K562 (cell line): ENCODE measurements at regions not wholly inside any gene's neighbourhood (a gene's known extent, or its start where the extent isn't known, plus 50 kb on each side); places are given as distances from the start of the nearest gene placed in this dataset.

Experiments used
- ATF3 ChIP-seq, 2 experiments: fragments of 450-650 bp in 1 of 2; sonication (generic) in 1 of 2; formaldehyde crosslinking in 1 of 2; IDR thresholded peaks in 1 of 2; conservative IDR thresholded peaks in 1 of 2; 2 replicates each; pipeline versions ENCODE4 v1.6.1 to v1.8.1; 2016 to 2023; ENCODE audit warnings: mild to moderate bottlenecking in 2 of 2, moderate library complexity in 2 of 2, inconsistent platforms in 1 of 2, missing genetic modification reagents in 1 of 2
- CTCF ChIP-seq, 3 experiments: IDR thresholded peaks in 2 of 3; conservative IDR thresholded peaks in 1 of 3; 2 replicates each; pipeline ENCODE4 v1.5.1; 2011 to 2012; ENCODE audit warnings: low read length in 3 of 3, mild to moderate bottlenecking in 3 of 3, control low read depth in 2 of 3, improper control_type of control experiment in 1 of 3, inconsistent platforms in 1 of 3, low read depth in 1 of 3, mixed read lengths in 1 of 3, moderate library complexity in 1 of 3; ENCODE audit not compliant: insufficient read depth in 2 of 3
- EZH2 ChIP-seq: IDR thresholded peaks from 2 replicates; pipeline ENCODE4 v1.6.1; 2012; ENCODE audit warnings: low read depth, mild to moderate bottlenecking, inconsistent platforms, low read length, borderline replicate concordance
- HMG20A ChIP-seq: fragments of 450-650 bp; formaldehyde crosslinking; conservative IDR thresholded peaks from 2 replicates; pipeline ENCODE4 v1.4.0; 2020; ENCODE audit warnings: mild to moderate bottlenecking, mixed read lengths
- MAX ChIP-seq: sonication (generic); formaldehyde crosslinking; IDR thresholded peaks from 2 replicates; pipeline ENCODE4 v1.9.0; 2022; ENCODE audit warnings: mild to moderate bottlenecking, missing genetic modification reagents
- POLR2AphosphoS5 ChIP-seq: IDR thresholded peaks from 2 replicates; pipeline ENCODE4 v1.6.1; 2011; ENCODE audit warnings: mild to moderate bottlenecking, low read depth, low read length, moderate library complexity; ENCODE audit not compliant: control insufficient read depth, insufficient read depth
- ZBTB17 ChIP-seq: fragments of 450-650 bp; formaldehyde crosslinking; IDR thresholded peaks from 2 replicates; pipeline ENCODE4 v1.4.0; 2020; ENCODE audit warnings: mild to moderate bottlenecking

GRCh38 chr10:31213959-31214358, 105.1 kb upstream of the ZEB1 start:
- TF ChIP-seq ZBTB17 (CRISPR knock-in tag) (no peak), POLR2AphosphoS5 (no peak), CTCF (IDR thresholded peaks at IDR 0.05 in 2 of 3, conservative IDR thresholded peaks at IDR 0.05 in 1 of 3; ENCODE audit: insufficient read depth in 2 of 3, low read depth in 1 of 3, low read length in 3 of 3) (no peak), HMG20A (CRISPR knock-in tag) (no peak), EZH2 (no peak), ATF3 (IDR thresholded peaks at IDR 0.05) (peak; percentile 72), ATF3 (CRISPR knock-in tag; conservative IDR thresholded peaks at IDR 0.05) (no peak), MAX (CRISPR knock-in tag) (no peak)
